K562 (cell line): ENCODE measurements at regions not wholly inside any gene's neighbourhood (a gene's known extent, or its start where the extent isn't known, plus 50 kb on each side); places are given as distances from the start of the nearest gene placed in this dataset.

Experiments used
- ATAC-seq: fragments of 200-7000 bp; cut with Tn5 transposase; 3 replicates; pipeline ENCODE4 v1.9.1; 2020; ENCODE audit warnings: moderate library complexity
- BruUV-seq: library from RNA; stranded (reverse); fragments of 400-500 nt; replicated peaks from 2 replicates; lab custom pipeline; 2021; lab: Mats Ljungman, UMichigan
- CTCF ChIA-PET: fragments of 300-600 bp; formaldehyde crosslinking; extraction: SDS; loops from one replicate; lab custom pipeline; 2021; ENCODE audit warnings: low intra/inter-chr PET ratio; lab: Yijun Ruan, JAX
- POLR2A ChIA-PET: fragments of 300-600, 350-650 bp; sonication (Branson Sonifier 250); formaldehyde crosslinking; extraction: SDS; loops from one replicate; lab custom pipeline; 2021; ENCODE audit warnings: antibody characterized with exemption, inconsistent platforms; lab: Yijun Ruan, JAX
- DNase-seq, 4 experiments: peaks; one replicate each; pipeline versions ENCODE4 v3.0.0 to v3.0.0-alpha.2; 2011 to 2018; ENCODE audit warnings: low spot score in 3 of 4, mixed read lengths in 3 of 4; ENCODE audit errors: extremely low read depth in 1 of 4
- FAIRE-seq: peaks from 2 replicates; lab custom pipeline; 2011; peaks lifted over from hg19 to GRCh38; lab: Jason Lieb, UNC
- H2AFZ ChIP-seq: 2 replicates; pipeline ENCODE4 v1.6.0; 2011; ENCODE audit warnings: low read depth, low read length, control low read depth, inconsistent platforms
- H3K27ac ChIP-seq: fragments of 200-600 bp; 3 replicates; pipeline ENCODE4 v1.8.0; 2011; ENCODE audit warnings: low read depth, mild to moderate bottlenecking, control low read depth, inconsistent platforms, low read length, moderate library complexity, mixed read lengths; ENCODE audit errors: extremely low read depth
- H3K27me3 ChIP-seq, 2 experiments: fragments of 300-600 bp in 1 of 2; 2 replicates in 1 of 2; 3 replicates in 1 of 2; pipeline versions ENCODE4 v1.6.0 to v1.8.0; 2011; ENCODE audit warnings: inconsistent platforms in 2 of 2, low read length in 2 of 2, mild to moderate bottlenecking in 1 of 2, mixed read lengths in 1 of 2, moderate library complexity in 1 of 2; ENCODE audit not compliant: control insufficient read depth in 2 of 2, insufficient read depth in 2 of 2
- H3K36me3 ChIP-seq: fragments of 300-600 bp; 3 replicates; pipeline ENCODE4 v1.8.0; 2011; ENCODE audit warnings: mild to moderate bottlenecking, low read length, inconsistent platforms; ENCODE audit not compliant: control insufficient read depth, insufficient read depth
- H3K4me1 ChIP-seq, 2 experiments: fragments of 200-600 bp in 1 of 2; replicated peaks in 1 of 2; 2 replicates in 1 of 2; 3 replicates in 1 of 2; pipeline versions ENCODE4 v1.5.1 to v1.8.0; 2011; ENCODE audit warnings: inconsistent platforms in 2 of 2, low read length in 2 of 2, mild to moderate bottlenecking in 1 of 2, mixed read lengths in 1 of 2, moderate library complexity in 1 of 2; ENCODE audit not compliant: control insufficient read depth in 2 of 2, insufficient read depth in 2 of 2
- H3K4me2 ChIP-seq: 2 replicates; pipeline ENCODE4 v1.6.1; 2011; ENCODE audit warnings: low read length, control low read depth, inconsistent platforms, mixed read lengths; ENCODE audit not compliant: insufficient read depth
- H3K4me3 ChIP-seq: fragments of 200-600 bp; sonication (generic), shearing (Covaris generic); 2 replicates; pipeline ENCODE4 v1.5.1; 2016; ENCODE audit warnings: control low read depth, inconsistent platforms
- H3K79me2 ChIP-seq: fragments of 200-600 bp; 3 replicates; pipeline ENCODE4 v1.8.0; 2011; ENCODE audit warnings: low read length, inconsistent platforms; ENCODE audit not compliant: control insufficient read depth, insufficient read depth
- H3K9ac ChIP-seq, 2 experiments: 2 replicates each; pipeline versions ENCODE4 v1.6.0 to v1.6.1; 2011; ENCODE audit warnings: low read depth in 2 of 2, low read length in 2 of 2, control low read depth in 1 of 2, inconsistent platforms in 1 of 2, mild to moderate bottlenecking in 1 of 2, mixed read lengths in 1 of 2; ENCODE audit not compliant: insufficient read depth in 1 of 2
- H3K9me1 ChIP-seq: one replicate; pipeline ENCODE4 v1.6.0; 2011; ENCODE audit warnings: inconsistent platforms, mild to moderate bottlenecking, low read length, moderate library complexity; ENCODE audit not compliant: control insufficient read depth, insufficient read depth
- H3K9me3 ChIP-seq: replicated peaks from 2 replicates; pipeline ENCODE4 v1.5.1; 2011; ENCODE audit warnings: low read depth, low read length, inconsistent platforms; ENCODE audit not compliant: control insufficient read depth, insufficient read depth
- H4K20me1 ChIP-seq: replicated peaks from 2 replicates; pipeline ENCODE4 v1.6.1; 2011; ENCODE audit warnings: low read length, inconsistent platforms, mixed read lengths; ENCODE audit not compliant: control insufficient read depth, insufficient read depth
- BRD9 ChIP-seq: fragments of 450-650 bp; IDR thresholded peaks from 2 replicates; pipeline ENCODE4 v1.6.1; 2018; ENCODE audit warnings: low read depth; ENCODE audit not compliant: partially characterized antibody
- FOXM1 ChIP-seq, 2 experiments: fragments of 450-650 bp in 1 of 2; sonication (generic) in 1 of 2; formaldehyde crosslinking in 1 of 2; IDR thresholded peaks; 2 replicates each; pipeline versions ENCODE4 v1.6.1 to v1.9.0; 2017 to 2022; ENCODE audit warnings: low read depth in 2 of 2, mild to moderate bottlenecking in 2 of 2, missing genetic modification reagents in 1 of 2, moderate library complexity in 1 of 2
- HNRNPK ChIP-seq: fragments of 200-400 bp; formaldehyde crosslinking; IDR thresholded peaks from one replicate; pipeline ENCODE4 v1.6.1; 2018; ENCODE audit warnings: mild to moderate bottlenecking, low read depth, low read length; ENCODE audit not compliant: poor library complexity, severe bottlenecking
- MTA1 ChIP-seq: fragments of 450-650 bp; IDR thresholded peaks from 2 replicates; pipeline ENCODE4 v1.6.1; 2017; ENCODE audit warnings: borderline replicate concordance
- MXI1 ChIP-seq: IDR thresholded peaks from 2 replicates; pipeline ENCODE4 v1.6.1; 2011; ENCODE audit warnings: low read depth, mild to moderate bottlenecking, improper control_type of control experiment, low read length
- NCOA4 ChIP-seq: fragments of 450-650 bp; IDR thresholded peaks from 2 replicates; pipeline ENCODE4 v1.6.1; 2018; ENCODE audit warnings: mild to moderate bottlenecking; ENCODE audit not compliant: partially characterized antibody
- NONO ChIP-seq, 2 experiments: fragments of 200-400 bp in 1 of 2; fragments of 450-650 bp in 1 of 2; formaldehyde crosslinking in 1 of 2; IDR thresholded peaks; 2 replicates each; pipeline ENCODE4 v1.6.1; 2017; ENCODE audit warnings: low read depth in 2 of 2, mild to moderate bottlenecking in 2 of 2, moderate library complexity in 2 of 2, low read length in 1 of 2
- NR0B1 ChIP-seq: fragments of 450-650 bp; IDR thresholded peaks from one replicate; pipeline ENCODE4 v1.6.1; 2018; ENCODE audit warnings: mild to moderate bottlenecking, moderate library complexity; ENCODE audit not compliant: partially characterized antibody
- RBBP5 ChIP-seq: fragments of 200-600 bp; sonication (generic); IDR thresholded peaks from 2 replicates; pipeline ENCODE4 v1.6.1; 2012; ENCODE audit warnings: borderline replicate concordance, mild to moderate bottlenecking, low read length, control low read depth, inconsistent platforms; ENCODE audit not compliant: insufficient read depth, poor library complexity, severe bottlenecking
- RFX7 ChIP-seq: fragments of 250-450 bp; sonication (Bioruptor Pico); IDR thresholded peaks from 2 replicates; pipeline ENCODE4 v1.5.1; 2021; ENCODE audit warnings: mild to moderate bottlenecking
- U2AF1 ChIP-seq: fragments of 200-400 bp; formaldehyde crosslinking; optimal IDR thresholded peaks from 2 replicates; pipeline ENCODE3; 2017; ENCODE audit warnings: mild to moderate bottlenecking, low read depth, low read length, moderate library complexity
- ZFP1 ChIP-seq: fragments of 450-650 bp; formaldehyde crosslinking; IDR thresholded peaks from 2 replicates; pipeline ENCODE4 v1.4.0; 2020; ENCODE audit warnings: mild to moderate bottlenecking, mixed read lengths
- ZNF740 ChIP-seq, 3 experiments: fragments of 200-800 bp in 1 of 3; sonication (Bioruptor generic) in 1 of 3; sonication (generic) in 1 of 3; formaldehyde crosslinking in 1 of 3; IDR thresholded peaks; 2 replicates each; pipeline versions ENCODE4 v1.6.1 to v1.8.0; 2016 to 2022; ENCODE audit warnings: mild to moderate bottlenecking in 2 of 3, missing compliant biosample characterization in 2 of 3, missing genetic modification characterization in 2 of 3, missing genetic modification reagents in 1 of 3
- in situ Hi-C: fragments of 300-500 bp; cut with MboI; formaldehyde crosslinking; loops from 4 replicates; pipeline ENCODE4 v1.15.0; 2018; ENCODE audit warnings: inconsistent platforms, mixed read lengths
- intact Hi-C: fragments of 100-400 bp; cut with micrococcal nuclease; formaldehyde crosslinking; loops from 2 replicates; pipeline ENCODE4 v1.14.2; 2022
- TF ChIP-seq, protein P1 (sequence below): fragments of 250-450 bp; sonication (Bioruptor Pico); IDR thresholded peaks from 2 replicates; pipeline ENCODE4 v1.5.0; 2021

- TF ChIP-seq FOXM1 (IDR thresholded peaks at IDR 0.05; ENCODE audit: low read depth) (no peak), FOXM1 (CRISPR knock-in tag; IDR thresholded peaks at IDR 0.05; ENCODE audit: low read depth) (no peak), HNRNPK (no peak), MXI1 (no peak), NCOA4 (no peak), NONO (IDR thresholded peaks at IDR 0.05; ENCODE audit: low read depth in 2 of 2, low read length in 1 of 2) (no peak), ZNF740 (CRISPR knock-in tag; IDR thresholded peaks at IDR 0.05) (no peak), ZNF740 (tag; IDR thresholded peaks at IDR 0.05) (no peak)
Observed at GRCh38 chr18:44520981-44521667, 159.6 kb upstream of the SETBP1 start (continued).

DNA sequence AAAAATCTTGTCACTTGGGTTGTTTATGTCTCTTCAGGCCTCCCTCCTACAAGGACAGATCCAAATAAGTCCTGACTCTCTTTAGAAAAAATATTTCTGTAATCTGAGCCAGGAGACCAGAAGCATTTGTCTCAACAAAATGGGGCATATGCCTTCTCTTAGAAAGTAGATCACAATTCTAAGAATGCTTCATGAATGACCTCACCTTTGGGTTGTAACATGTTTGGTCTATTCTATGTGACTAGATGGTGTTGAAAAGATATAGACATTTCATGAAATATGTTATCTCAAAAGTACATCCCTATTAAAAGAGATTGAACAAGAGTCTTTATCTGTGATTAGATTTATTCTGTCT is 159.0 kb upstream of the SETBP1 start:
- no peaks in the 10 kb centered on the region for H4K20me1 ChIP-seq
- no peaks in the 10 kb centered on the region for H3K9me3 ChIP-seq
- ATAC-seq, result no peak
- H2AFZ ChIP-seq, result no peak overlapping the region
- no peaks in the 10 kb centered on the region for H3K79me2 ChIP-seq
- ChIA-PET CTCF (no interaction called here), POLR2A (no interaction called here)
- in situ Hi-C loops (no loop called here), intact Hi-C loops (no loop called here)
- no peaks in the 10 kb centered on the region for H3K9me1 ChIP-seq
- no peaks in the 10 kb centered on the region for H3K4me1 ChIP-seq
- H3K4me2 ChIP-seq, result no peak overlapping the region
- no peak overlapping the region for H3K9ac ChIP-seq
- no peaks in the 10 kb centered on the region for H3K27me3 ChIP-seq
- no peak overlapping the region for H3K4me3 ChIP-seq
- DNase-seq, result no peak
- no peak for FAIRE-seq
- no peak overlapping the region for H3K27ac ChIP-seq
- no peaks in the 10 kb centered on the region for H3K36me3 ChIP-seq
- BruUV-seq, result no TSS peak
- TF ChIP-seq ZFP1 (no peak), U2AF1 (no peak), BRD9 (no peak), MTA1 (no peak), NR0B1 (no peak), RFX7 (no peak), RBBP5 (no peak)
- TF ChIP-seq, protein P1, sequence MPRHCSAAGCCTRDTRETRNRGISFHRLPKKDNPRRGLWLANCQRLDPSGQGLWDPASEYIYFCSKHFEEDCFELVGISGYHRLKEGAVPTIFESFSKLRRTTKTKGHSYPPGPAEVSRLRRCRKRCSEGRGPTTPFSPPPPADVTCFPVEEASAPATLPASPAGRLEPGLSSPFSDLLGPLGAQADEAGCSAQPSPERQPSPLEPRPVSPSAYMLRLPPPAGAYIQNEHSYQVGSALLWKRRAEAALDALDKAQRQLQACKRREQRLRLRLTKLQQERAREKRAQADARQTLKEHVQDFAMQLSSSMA (CRISPR knock-in tag), result no peak
